SU-DHL-6 (cell line): ENCODE measurements at regions not wholly inside any gene's neighbourhood (a gene's known extent, or its start where the extent isn't known, plus 50 kb on each side); places are given as distances from the start of the nearest gene placed in this dataset.

Source experiments
- CTCF ChIP-seq: fragments of 200-600 bp; sonication (generic); IDR thresholded peaks from one replicate; pipeline ENCODE4 v1.5.1; 2017; ENCODE audit warnings: antibody characterized with exemption, mild to moderate bottlenecking, low read length, moderate library complexity; ENCODE audit not compliant: insufficient read depth, poor library complexity, severe bottlenecking
- EZH2phosphoT487 ChIP-seq: fragments of 200-600 bp; sonication (generic), shearing (Covaris generic); conservative IDR thresholded peaks from 2 replicates; pipeline ENCODE4 v1.6.1; 2018; ENCODE audit warnings: mild to moderate bottlenecking, antibody characterized with exemption, low read length, moderate library complexity, mixed read lengths

- TF ChIP-seq CTCF (no peak), EZH2phosphoT487 (no peak)
Measured at GRCh38 chr5:152331718-152332117, 73.4 kb downstream of the NMUR2 start.
